ENCODE measurements at regions not wholly inside any gene's neighbourhood (a gene's known extent, or its start where the extent isn't known, plus 50 kb on each side); places are given as distances from the start of the nearest gene placed in this dataset.

DNA sequence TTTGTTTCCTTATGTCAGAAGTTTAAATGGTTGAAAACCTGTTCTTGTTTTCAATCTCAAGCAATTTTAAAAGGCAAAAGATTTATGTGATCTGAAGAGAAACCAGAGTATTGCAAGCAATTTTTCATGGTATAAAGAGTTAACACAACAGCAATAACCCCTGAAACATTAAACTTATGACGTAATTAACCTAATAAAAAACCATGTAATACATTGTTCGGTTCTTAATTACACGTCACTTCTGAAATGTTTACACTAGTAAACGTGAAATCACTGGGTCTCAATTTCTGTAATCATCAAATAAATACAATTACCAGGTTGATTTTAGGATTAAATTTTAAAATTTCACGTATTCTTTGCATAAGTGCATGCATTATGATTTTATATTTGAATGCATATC lies 914.5 kb downstream of the NLGN4X start:
- Histone ChIP-seq H3K36me3 (ENCODE audit: control insufficient read depth, insufficient read depth, low read length) (no peaks in the 10 kb centered on the region), H2AFZ (ENCODE audit: low read depth, low read length) (no peak overlapping the region), H3K9ac (ENCODE audit: insufficient read depth in 1 of 2, low read depth in 2 of 2, low read length in 2 of 2) (no peak overlapping the region), H3K27me3 (ENCODE audit: control insufficient read depth in 2 of 2, insufficient read depth in 2 of 2, low read length in 2 of 2) (no peaks in the 10 kb centered on the region), H3K9me3 (replicated peaks; ENCODE audit: control insufficient read depth, insufficient read depth, low read depth, low read length) (no peaks in the 10 kb centered on the region), H3K4me1 (replicated peaks in 1 of 2; ENCODE audit: control insufficient read depth in 2 of 2, insufficient read depth in 2 of 2, low read length in 2 of 2) (no peaks in the 10 kb centered on the region), H4K20me1 (replicated peaks; ENCODE audit: control insufficient read depth, insufficient read depth, low read length) (no peaks in the 10 kb centered on the region), H3K27ac (ENCODE audit: extremely low read depth, low read depth, low read length) (no peak overlapping the region), H3K4me3 (no peak overlapping the region), H3K9me1 (ENCODE audit: control insufficient read depth, insufficient read depth, low read length) (no peaks in the 10 kb centered on the region), H3K4me2 (ENCODE audit: insufficient read depth, low read length) (no peak overlapping the region), H3K79me2 (ENCODE audit: control insufficient read depth, insufficient read depth, low read length) (no peaks in the 10 kb centered on the region)
- intact Hi-C loops (cut with micrococcal nuclease): no loop called here
- FAIRE-seq (no peak), DNase-seq (ENCODE audit: extremely low read depth in 1 of 4, low spot score in 3 of 4) (no peak), ATAC-seq (no peak)
- no TSS peak for BruUV-seq (replicated peaks)
- ChIA-PET POLR2A (no interaction called here), CTCF (ENCODE audit: low intra/inter-chr PET ratio) (no interaction called here)
- 2% methylated on average over 5 of the region's 5 CpGs for WGBS (ENCODE audit: insufficient coverage, low coverage, missing lambda C conversion rate)
- in situ Hi-C loops (cut with MboI): no loop called here
- TF ChIP-seq SRSF7 (optimal IDR thresholded peaks at IDR 0.05; ENCODE audit: low read depth, low read length) (no peak), TRIM28 (IDR thresholded peaks at IDR 0.05) (no peak), SPI1 (IDR thresholded peaks at IDR 0.05; ENCODE audit: borderline replicate concordance, low read depth, low read length) (no peak), MXD1 (CRISPR knock-in tag; IDR thresholded peaks at IDR 0.05; ENCODE audit: borderline replicate concordance, poor library complexity, severe bottlenecking) (no peak), PTTG1 (tag; IDR thresholded peaks at IDR 0.05; ENCODE audit: low read depth) (no peak)

GRCh38 chrX:5307416-5307815 lies 921.3 kb downstream of the NLGN4X start:
- intact Hi-C loops (cut with micrococcal nuclease): no loop called here
- DNase-seq (ENCODE audit: extremely low read depth in 1 of 4, low spot score in 3 of 4) (no peak), ATAC-seq (no peak), FAIRE-seq (no peak)
- Histone ChIP-seq H3K9me3 (replicated peaks; ENCODE audit: control insufficient read depth, insufficient read depth, low read depth, low read length) (no peaks in the 10 kb centered on the region), H3K9ac (ENCODE audit: insufficient read depth in 1 of 2, low read depth in 2 of 2, low read length in 2 of 2) (no peak overlapping the region), H3K27ac (ENCODE audit: extremely low read depth, low read depth, low read length) (no peak overlapping the region), H3K9me1 (ENCODE audit: control insufficient read depth, insufficient read depth, low read length) (no peaks in the 10 kb centered on the region), H3K4me3 (no peak overlapping the region), H3K4me1 (replicated peaks in 1 of 2; ENCODE audit: control insufficient read depth in 2 of 2, insufficient read depth in 2 of 2, low read length in 2 of 2) (no peaks in the 10 kb centered on the region), H3K79me2 (ENCODE audit: control insufficient read depth, insufficient read depth, low read length) (no peaks in the 10 kb centered on the region), H3K4me2 (ENCODE audit: insufficient read depth, low read length) (no peak overlapping the region), H4K20me1 (replicated peaks; ENCODE audit: control insufficient read depth, insufficient read depth, low read length) (no peaks in the 10 kb centered on the region), H2AFZ (ENCODE audit: low read depth, low read length) (no peak overlapping the region), H3K27me3 (ENCODE audit: control insufficient read depth in 2 of 2, insufficient read depth in 2 of 2, low read length in 2 of 2) (no peaks in the 10 kb centered on the region), H3K36me3 (ENCODE audit: control insufficient read depth, insufficient read depth, low read length) (no peaks in the 10 kb centered on the region)
- 0% methylated on average over 2 of the region's 2 CpGs for WGBS (ENCODE audit: insufficient coverage, low coverage, missing lambda C conversion rate)
- in situ Hi-C loops (cut with MboI): no loop called here
- ChIA-PET CTCF (ENCODE audit: low intra/inter-chr PET ratio) (no interaction called here), POLR2A (no interaction called here)
- no TSS peak for BruUV-seq (replicated peaks)
- TF ChIP-seq THAP7 (CRISPR knock-in tag; IDR thresholded peaks at IDR 0.05): no peak
- TF ChIP-seq, protein P1, sequence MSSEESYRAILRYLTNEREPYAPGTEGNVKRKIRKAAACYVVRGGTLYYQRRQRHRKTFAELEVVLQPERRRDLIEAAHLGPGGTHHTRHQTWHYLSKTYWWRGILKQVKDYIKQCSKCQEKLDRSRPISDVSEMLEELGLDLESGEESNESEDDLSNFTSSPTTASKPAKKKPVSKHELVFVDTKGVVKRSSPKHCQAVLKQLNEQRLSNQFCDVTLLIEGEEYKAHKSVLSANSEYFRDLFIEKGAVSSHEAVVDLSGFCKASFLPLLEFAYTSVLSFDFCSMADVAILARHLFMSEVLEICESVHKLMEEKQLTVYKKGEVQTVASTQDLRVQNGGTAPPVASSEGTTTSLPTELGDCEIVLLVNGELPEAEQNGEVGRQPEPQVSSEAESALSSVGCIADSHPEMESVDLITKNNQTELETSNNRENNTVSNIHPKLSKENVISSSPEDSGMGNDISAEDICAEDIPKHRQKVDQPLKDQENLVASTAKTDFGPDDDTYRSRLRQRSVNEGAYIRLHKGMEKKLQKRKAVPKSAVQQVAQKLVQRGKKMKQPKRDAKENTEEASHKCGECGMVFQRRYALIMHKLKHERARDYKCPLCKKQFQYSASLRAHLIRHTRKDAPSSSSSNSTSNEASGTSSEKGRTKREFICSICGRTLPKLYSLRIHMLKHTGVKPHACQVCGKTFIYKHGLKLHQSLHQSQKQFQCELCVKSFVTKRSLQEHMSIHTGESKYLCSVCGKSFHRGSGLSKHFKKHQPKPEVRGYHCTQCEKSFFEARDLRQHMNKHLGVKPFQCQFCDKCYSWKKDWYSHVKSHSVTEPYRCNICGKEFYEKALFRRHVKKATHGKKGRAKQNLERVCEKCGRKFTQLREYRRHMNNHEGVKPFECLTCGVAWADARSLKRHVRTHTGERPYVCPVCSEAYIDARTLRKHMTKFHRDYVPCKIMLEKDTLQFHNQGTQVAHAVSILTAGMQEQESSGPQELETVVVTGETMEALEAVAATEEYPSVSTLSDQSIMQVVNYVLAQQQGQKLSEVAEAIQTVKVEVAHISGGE (CRISPR knock-in tag; IDR thresholded peaks at IDR 0.05): 0 out of 6 replicates have a peak, but pooled peaks of 1 of the 3 experiments have one; percentile 10
- peak; percentile 44; the same call in 1 of the 2 replicates for TF ChIP-seq SMAD3 (CRISPR knock-in tag; conservative IDR thresholded peaks at IDR 0.05)
- 0 out of 2 replicates have a peak, but pooled peaks have one; percentile 38 for TF ChIP-seq E2F3 (CRISPR knock-in tag; IDR thresholded peaks at IDR 0.05)
- TF ChIP-seq TCFL5 (CRISPR knock-in tag; conservative IDR thresholded peaks at IDR 0.05): 0 out of 2 replicates have a peak, but pooled peaks have one; percentile 10
